Mammary epithelial cell (primary cell): ENCODE measurements at regions not wholly inside any gene's neighbourhood (a gene's known extent, or its start where the extent isn't known, plus 50 kb on each side); places are given as distances from the start of the nearest gene placed in this dataset.

ENCODE experiments used
- CTCF ChIP-seq, 2 donors: IDR thresholded peaks in 1 of 2; conservative IDR thresholded peaks in 1 of 2; 2 replicates each; pipeline ENCODE4 v1.5.1; 2011 to 2012; ENCODE audit warnings: inconsistent platforms in 2 of 2, low read length in 2 of 2, mild to moderate bottlenecking in 2 of 2, control low read depth in 1 of 2, low read depth in 1 of 2; ENCODE audit not compliant: insufficient read depth in 1 of 2; ENCODE audit errors: extremely low read depth in 1 of 2
- EZH2 ChIP-seq: IDR thresholded peaks from 2 replicates; pipeline ENCODE4 v1.6.1; 2012; ENCODE audit warnings: low read length, inconsistent platforms, borderline replicate concordance

GRCh38 chr3:107966276-107966675 is 124.6 kb downstream of the CD47 start:
- TF ChIP-seq CTCF (conservative IDR thresholded peaks at IDR 0.05 in 1 of 2, IDR thresholded peaks at IDR 0.05 in 1 of 2; ENCODE audit: extremely low read depth in 1 of 2, insufficient read depth in 1 of 2, low read depth in 1 of 2, low read length in 2 of 2) (no peak), EZH2 (no peak)
